OCI-LY3 (cell line): ENCODE measurements at regions not wholly inside any gene's neighbourhood (a gene's known extent, or its start where the extent isn't known, plus 50 kb on each side); places are given as distances from the start of the nearest gene placed in this dataset.

ENCODE experiments used
- H2AFZ ChIP-seq: fragments of 200-600, 300-600 bp; shearing (Covaris generic); 2 replicates; pipeline ENCODE4 v1.6.0; 2014; ENCODE audit warnings: antibody characterized with exemption, low read depth, low read length
- H3K27ac ChIP-seq: fragments of 200-600, 300-600 bp; sonication (generic); 2 replicates; pipeline ENCODE4 v1.5.1; 2014; ENCODE audit warnings: mild to moderate bottlenecking, low read length, moderate library complexity, mixed read lengths
- H3K27me3 ChIP-seq: fragments of 200-600, 300-600 bp; sonication (generic); 2 replicates; pipeline ENCODE4 v1.6.1; 2014; ENCODE audit warnings: low read depth, low read length, mixed read lengths
- H3K36me3 ChIP-seq: fragments of 200-600, 300-600 bp; sonication (generic); replicated peaks from 2 replicates; pipeline ENCODE3; 2014; ENCODE audit warnings: low read depth, low read length, mixed read lengths
- H3K4me1 ChIP-seq: fragments of 300-600, 200-600 bp; sonication (generic); 2 replicates; pipeline ENCODE4 v1.6.1; 2014; ENCODE audit warnings: low read length, mixed read lengths
- H3K4me2 ChIP-seq: fragments of 200-600, 300-600 bp; sonication (generic); 2 replicates; pipeline ENCODE4 v1.6.1; 2014; ENCODE audit warnings: low read length, mixed read lengths
- H3K4me3 ChIP-seq: fragments of 300-600, 200-600 bp; sonication (generic); 2 replicates; pipeline ENCODE4 v1.5.1; 2014; ENCODE audit warnings: antibody characterized with exemption, mild to moderate bottlenecking, low read length, moderate library complexity
- H3K79me2 ChIP-seq: fragments of 300-600, 200-600 bp; shearing (Covaris generic); 2 replicates; pipeline ENCODE4 v1.6.1; 2014; ENCODE audit warnings: mild to moderate bottlenecking, low read length, mixed read lengths
- H3K9ac ChIP-seq: fragments of 300-600, 200-600 bp; shearing (Covaris generic); 2 replicates; pipeline ENCODE4 v1.6.0; 2014; ENCODE audit warnings: mild to moderate bottlenecking, low read length, moderate library complexity
- H3K9me3 ChIP-seq: fragments of 200-600, 300-600 bp; shearing (Covaris generic); 2 replicates; pipeline ENCODE4 v1.6.1; 2014; ENCODE audit warnings: low read length, mixed read lengths; ENCODE audit not compliant: insufficient read depth
- H4K20me1 ChIP-seq: fragments of 200-600, 300-600 bp; sonication (generic); 2 replicates; pipeline ENCODE4 v1.6.1; 2016; ENCODE audit warnings: low read length, mixed read lengths; ENCODE audit not compliant: insufficient read depth
- EZH2phosphoT487 ChIP-seq: fragments of 200-600 bp; shearing (Covaris generic); IDR thresholded peaks from 2 replicates; pipeline ENCODE4 v1.6.1; 2018; ENCODE audit warnings: antibody characterized with exemption, mixed run types, low read depth
- TF ChIP-seq, protein P1 (sequence below): fragments of 200-600, 300-600 bp; sonication (generic); IDR thresholded peaks from 2 replicates; pipeline ENCODE4 v1.5.1; 2014; ENCODE audit warnings: antibody characterized with exemption, low read length, low read depth

DNA sequence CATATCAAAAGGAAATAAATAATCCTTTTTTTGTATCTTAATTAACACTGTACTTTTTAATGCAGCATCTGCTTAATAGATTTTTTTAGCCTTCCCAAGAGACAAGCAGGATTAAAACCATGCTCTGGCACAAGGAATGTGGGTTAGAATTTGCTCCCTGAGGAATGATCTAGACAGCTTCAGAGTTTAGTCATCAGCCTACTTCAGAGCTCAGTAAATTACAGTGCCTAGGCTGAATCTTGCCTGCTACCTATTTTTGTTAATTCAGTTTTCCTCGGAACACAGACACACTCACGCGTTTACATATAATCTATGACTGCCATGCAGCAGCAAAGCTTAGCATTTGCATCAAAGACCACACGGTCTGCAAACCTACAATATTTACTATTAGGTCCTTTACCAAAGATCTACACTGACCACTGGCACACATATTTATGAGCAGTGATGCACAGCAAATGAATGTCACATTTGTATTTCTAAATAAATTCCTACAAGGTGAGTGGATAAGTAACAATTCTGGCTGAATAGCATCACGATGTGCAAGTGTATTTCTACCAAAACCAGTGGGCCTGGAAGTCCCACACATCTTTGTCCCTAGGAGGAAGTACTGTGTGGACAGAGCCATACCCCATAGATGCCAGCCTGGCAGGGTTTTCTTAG lies 309.8 kb upstream of the TMEM132C start:
- Histone ChIP-seq H3K4me3 (no peak overlapping the region), H3K79me2 (no peaks in the 10 kb centered on the region), H2AFZ (no peak overlapping the region), H3K9me3 (no peaks in the 10 kb centered on the region), H3K27ac (no peak overlapping the region), H3K4me2 (no peak overlapping the region), H3K27me3 (no peaks in the 10 kb centered on the region), H4K20me1 (no peaks in the 10 kb centered on the region), H3K36me3 (no peaks in the 10 kb centered on the region), H3K9ac (no peak overlapping the region), H3K4me1 (no peaks in the 10 kb centered on the region)
- TF ChIP-seq, protein P1, sequence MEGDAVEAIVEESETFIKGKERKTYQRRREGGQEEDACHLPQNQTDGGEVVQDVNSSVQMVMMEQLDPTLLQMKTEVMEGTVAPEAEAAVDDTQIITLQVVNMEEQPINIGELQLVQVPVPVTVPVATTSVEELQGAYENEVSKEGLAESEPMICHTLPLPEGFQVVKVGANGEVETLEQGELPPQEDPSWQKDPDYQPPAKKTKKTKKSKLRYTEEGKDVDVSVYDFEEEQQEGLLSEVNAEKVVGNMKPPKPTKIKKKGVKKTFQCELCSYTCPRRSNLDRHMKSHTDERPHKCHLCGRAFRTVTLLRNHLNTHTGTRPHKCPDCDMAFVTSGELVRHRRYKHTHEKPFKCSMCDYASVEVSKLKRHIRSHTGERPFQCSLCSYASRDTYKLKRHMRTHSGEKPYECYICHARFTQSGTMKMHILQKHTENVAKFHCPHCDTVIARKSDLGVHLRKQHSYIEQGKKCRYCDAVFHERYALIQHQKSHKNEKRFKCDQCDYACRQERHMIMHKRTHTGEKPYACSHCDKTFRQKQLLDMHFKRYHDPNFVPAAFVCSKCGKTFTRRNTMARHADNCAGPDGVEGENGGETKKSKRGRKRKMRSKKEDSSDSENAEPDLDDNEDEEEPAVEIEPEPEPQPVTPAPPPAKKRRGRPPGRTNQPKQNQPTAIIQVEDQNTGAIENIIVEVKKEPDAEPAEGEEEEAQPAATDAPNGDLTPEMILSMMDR, result no peak
- TF ChIP-seq EZH2phosphoT487, result no peak

DNA sequence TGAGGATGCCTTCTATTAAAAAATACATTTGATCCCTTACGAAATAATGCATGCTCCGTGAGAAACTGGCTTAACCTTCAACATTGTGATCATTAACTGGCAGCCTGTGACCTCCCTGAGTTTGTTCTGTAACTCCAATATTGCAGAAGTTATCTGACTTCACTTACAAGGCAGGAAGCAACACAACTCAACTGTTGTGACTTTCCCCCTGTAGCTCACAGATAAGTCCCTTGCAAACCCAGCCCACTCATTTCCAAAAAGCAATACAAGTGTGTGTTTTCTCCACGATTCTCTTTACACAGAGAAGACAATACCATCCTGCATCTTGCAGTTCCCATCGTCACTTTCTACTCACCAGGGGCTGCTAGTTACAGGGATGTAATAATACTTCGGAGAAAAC lies 304.7 kb upstream of the TMEM132C start:
- Histone ChIP-seq H3K79me2 (no peaks in the 10 kb centered on the region), H3K27ac (no peak overlapping the region), H3K4me2 (no peak overlapping the region), H2AFZ (no peak overlapping the region), H3K9ac (no peak overlapping the region), H3K36me3 (no peaks in the 10 kb centered on the region), H3K27me3 (no peaks in the 10 kb centered on the region), H4K20me1 (no peaks in the 10 kb centered on the region), H3K4me1 (no peaks in the 10 kb centered on the region), H3K4me3 (no peak overlapping the region), H3K9me3 (no peaks in the 10 kb centered on the region)
- TF ChIP-seq, protein P1, result no peak
- no peak for TF ChIP-seq EZH2phosphoT487

DNA sequence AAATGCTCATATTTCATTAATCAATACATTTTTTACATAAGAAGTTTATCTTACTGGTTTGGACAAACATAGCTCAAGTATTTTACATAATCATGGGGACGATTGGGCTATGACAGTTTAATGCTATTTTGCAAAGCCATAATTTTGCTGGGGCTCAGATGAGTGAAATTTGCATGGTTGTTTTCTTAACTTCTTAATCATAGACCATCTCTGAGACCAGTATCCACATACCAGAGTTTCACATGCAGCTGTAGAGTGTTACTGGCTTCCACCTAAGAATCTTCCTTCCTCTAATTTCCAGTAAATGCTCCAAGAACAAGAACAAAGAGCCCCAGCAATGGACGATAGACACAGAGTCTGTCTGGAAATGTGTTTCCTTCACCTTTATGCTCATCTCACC lies 303.0 kb upstream of the TMEM132C start:
- Histone ChIP-seq H3K36me3 (no peaks in the 10 kb centered on the region), H3K4me2 (no peak overlapping the region), H2AFZ (no peak overlapping the region), H3K9me3 (no peaks in the 10 kb centered on the region), H3K9ac (no peak overlapping the region), H3K4me1 (no peaks in the 10 kb centered on the region), H3K4me3 (no peak overlapping the region), H4K20me1 (no peaks in the 10 kb centered on the region), H3K27ac (no peak overlapping the region), H3K27me3 (no peaks in the 10 kb centered on the region), H3K79me2 (no peaks in the 10 kb centered on the region)
- TF ChIP-seq EZH2phosphoT487, result no peak
- TF ChIP-seq, protein P1, result no peak

- H2AFZ ChIP-seq, result no peak overlapping the region
- no peak overlapping the region for H3K4me2 ChIP-seq
- H3K9me3 ChIP-seq, result no peaks in the 10 kb centered on the region
- no peaks in the 10 kb centered on the region for H3K4me1 ChIP-seq
- H3K36me3 ChIP-seq, result no peaks in the 10 kb centered on the region
- H3K27ac ChIP-seq, result no peak overlapping the region
- TF ChIP-seq, protein P1, result peak; percentile 25; the same call in 1 of the 2 replicates
- TF ChIP-seq EZH2phosphoT487, result no peak
- H3K27me3 ChIP-seq, result no peaks in the 10 kb centered on the region
- H3K79me2 ChIP-seq, result no peaks in the 10 kb centered on the region
- no peak overlapping the region for H3K4me3 ChIP-seq
- H3K9ac ChIP-seq, result no peak overlapping the region
- no peaks in the 10 kb centered on the region for H4K20me1 ChIP-seq
Measured at GRCh38 chr12:127964717-127965116, 302.3 kb upstream of the TMEM132C start.
